K562 (cell line): ENCODE measurements at regions not wholly inside any gene's neighbourhood (a gene's known extent, or its start where the extent isn't known, plus 50 kb on each side); places are given as distances from the start of the nearest gene placed in this dataset.

ENCODE experiments used
- CTBP1 ChIP-seq: fragments of 450-650 bp; IDR thresholded peaks from 2 replicates; pipeline ENCODE4 v1.6.1; 2016; ENCODE audit warnings: borderline replicate concordance
- JUNB ChIP-seq: fragments of 450-650 bp; formaldehyde crosslinking; conservative IDR thresholded peaks from 2 replicates; pipeline ENCODE4 v1.4.0; 2020; ENCODE audit warnings: mild to moderate bottlenecking
- NRF1 ChIP-seq, 2 experiments: fragments of 450-650 bp; IDR thresholded peaks in 1 of 2; conservative IDR thresholded peaks in 1 of 2; 2 replicates each; pipeline ENCODE4 v1.6.1; 2014; ENCODE audit warnings: mild to moderate bottlenecking in 2 of 2
- POLR2A ChIP-seq: fragments of 450-650 bp; conservative IDR thresholded peaks from 2 replicates; pipeline ENCODE4 v1.6.1; 2016
- ZBTB1 ChIP-seq: sonication (generic); formaldehyde crosslinking; IDR thresholded peaks from 2 replicates; pipeline ENCODE4 v1.8.1; 2023; ENCODE audit warnings: missing genetic modification reagents, low read depth, mild to moderate bottlenecking, borderline replicate concordance
- ZFP36 ChIP-seq: fragments of 150-350 bp; IDR thresholded peaks from 2 replicates; pipeline ENCODE4 v1.6.1; 2018; ENCODE audit warnings: low read length, low read depth; ENCODE audit not compliant: partially characterized antibody
- ZNF143 ChIP-seq: sonication (generic); formaldehyde crosslinking; IDR thresholded peaks from 2 replicates; pipeline ENCODE4 v1.9.0; 2022; ENCODE audit warnings: mild to moderate bottlenecking, missing genetic modification reagents
- TF ChIP-seq, protein P1 (sequence below), 3 experiments: IDR thresholded peaks in 2 of 3; conservative IDR thresholded peaks in 1 of 3; 2 replicates each; pipeline ENCODE4 v1.5.1; 2011 to 2012; ENCODE audit warnings: low read length in 3 of 3, mild to moderate bottlenecking in 3 of 3, control low read depth in 2 of 3, improper control_type of control experiment in 1 of 3, inconsistent platforms in 1 of 3, low read depth in 1 of 3, mixed read lengths in 1 of 3, moderate library complexity in 1 of 3; ENCODE audit not compliant: insufficient read depth in 2 of 3

DNA sequence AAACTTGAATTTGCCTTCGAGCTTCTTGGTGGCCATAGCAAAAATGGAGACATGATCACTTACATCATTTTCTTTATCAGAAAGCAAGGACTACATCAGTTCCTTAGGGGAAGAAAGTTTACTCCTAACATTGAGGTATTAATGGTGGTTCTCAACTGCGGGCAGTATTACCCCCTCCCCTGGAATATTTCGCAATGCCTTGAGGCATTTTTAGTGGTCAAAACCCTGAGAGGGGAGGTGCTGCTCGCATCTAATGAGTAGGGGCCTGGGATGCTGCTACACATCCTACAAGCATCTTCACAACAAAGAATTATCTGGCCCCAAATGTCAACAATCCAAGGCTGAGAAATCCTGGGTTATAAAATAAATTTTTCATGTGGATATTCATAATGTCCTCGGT is 222.2 kb upstream of the TSHZ2 start:
- no peak for TF ChIP-seq ZBTB1 (CRISPR knock-in tag)
- TF ChIP-seq, protein P1, sequence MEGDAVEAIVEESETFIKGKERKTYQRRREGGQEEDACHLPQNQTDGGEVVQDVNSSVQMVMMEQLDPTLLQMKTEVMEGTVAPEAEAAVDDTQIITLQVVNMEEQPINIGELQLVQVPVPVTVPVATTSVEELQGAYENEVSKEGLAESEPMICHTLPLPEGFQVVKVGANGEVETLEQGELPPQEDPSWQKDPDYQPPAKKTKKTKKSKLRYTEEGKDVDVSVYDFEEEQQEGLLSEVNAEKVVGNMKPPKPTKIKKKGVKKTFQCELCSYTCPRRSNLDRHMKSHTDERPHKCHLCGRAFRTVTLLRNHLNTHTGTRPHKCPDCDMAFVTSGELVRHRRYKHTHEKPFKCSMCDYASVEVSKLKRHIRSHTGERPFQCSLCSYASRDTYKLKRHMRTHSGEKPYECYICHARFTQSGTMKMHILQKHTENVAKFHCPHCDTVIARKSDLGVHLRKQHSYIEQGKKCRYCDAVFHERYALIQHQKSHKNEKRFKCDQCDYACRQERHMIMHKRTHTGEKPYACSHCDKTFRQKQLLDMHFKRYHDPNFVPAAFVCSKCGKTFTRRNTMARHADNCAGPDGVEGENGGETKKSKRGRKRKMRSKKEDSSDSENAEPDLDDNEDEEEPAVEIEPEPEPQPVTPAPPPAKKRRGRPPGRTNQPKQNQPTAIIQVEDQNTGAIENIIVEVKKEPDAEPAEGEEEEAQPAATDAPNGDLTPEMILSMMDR (IDR thresholded peaks at IDR 0.05 in 2 of 3, conservative IDR thresholded peaks at IDR 0.05 in 1 of 3; ENCODE audit: insufficient read depth in 2 of 3, low read depth in 1 of 3, low read length in 3 of 3): no peak
- TF ChIP-seq NRF1 (conservative IDR thresholded peaks at IDR 0.05 in 1 of 2, IDR thresholded peaks at IDR 0.05 in 1 of 2): no peak
- TF ChIP-seq POLR2A: no peak
- no peak for TF ChIP-seq CTBP1
- no peak for TF ChIP-seq ZNF143
- no peak for TF ChIP-seq ZFP36
- no peak for TF ChIP-seq JUNB
